Lower leg skin (tissue), 3 donors: ENCODE measurements at regions not wholly inside any gene's neighbourhood (a gene's known extent, or its start where the extent isn't known, plus 50 kb on each side); places are given as distances from the start of the nearest gene placed in this dataset.

Experiments
- POLR2A ChIP-seq, 2 donors: fragments of 450-650 bp; IDR thresholded peaks; one replicate each; pipeline ENCODE4 v1.6.1; 2016 to 2017; ENCODE audit warnings: antibody characterized with exemption in 2 of 2, mild to moderate bottlenecking in 1 of 2, moderate library complexity in 1 of 2
- TF ChIP-seq, protein P1 (sequence below), 3 donors: fragments of 450-650 bp; IDR thresholded peaks; one replicate each; pipeline ENCODE4 v1.5.1; 2016; ENCODE audit warnings: antibody characterized with exemption in 3 of 3, mild to moderate bottlenecking in 3 of 3, moderate library complexity in 2 of 3

DNA sequence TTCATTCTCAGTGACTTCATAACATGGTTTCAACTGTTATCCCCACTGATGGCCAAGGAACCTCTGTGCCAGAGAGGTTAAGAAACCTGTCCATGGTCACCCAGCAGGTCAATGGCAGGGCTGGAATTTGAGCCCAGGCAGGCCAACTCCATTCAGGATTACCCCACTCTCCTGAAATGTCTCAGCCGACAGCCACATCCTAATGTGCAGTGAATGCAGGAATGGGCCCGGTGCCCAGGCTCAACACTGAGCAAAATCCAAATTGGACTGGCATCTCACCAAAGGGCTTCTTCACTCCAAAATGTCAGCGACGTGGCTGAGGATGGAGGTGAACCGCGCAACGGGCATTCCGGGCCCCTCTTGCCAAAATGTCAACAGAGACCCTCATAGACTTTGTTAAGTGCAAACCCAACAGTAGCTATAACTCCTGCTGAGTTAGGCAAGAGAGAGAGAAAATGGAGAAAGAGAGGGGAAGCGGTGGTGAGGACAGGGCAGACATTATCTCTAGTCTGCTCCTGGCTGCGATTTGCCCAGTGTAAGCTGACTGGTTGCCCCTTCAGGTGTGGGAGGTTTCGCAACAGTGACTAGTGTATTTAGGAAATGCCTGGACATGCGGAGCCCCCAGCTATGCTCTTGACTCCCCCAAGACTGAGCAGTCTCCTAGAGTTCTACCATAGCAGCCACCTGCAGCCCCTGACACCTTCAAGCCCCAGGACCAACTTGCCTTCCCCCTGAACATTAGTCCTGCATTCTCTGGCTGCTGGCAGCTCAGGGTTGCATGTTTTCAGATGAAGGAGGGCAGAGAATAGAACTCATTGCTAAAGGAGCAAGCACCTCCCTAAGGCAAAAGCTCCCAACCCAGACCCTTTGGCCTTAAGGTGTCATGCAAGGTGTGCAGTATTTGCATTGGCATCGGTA, 167.7 kb downstream of the ANAPC1 start:
- TF ChIP-seq, protein P1, sequence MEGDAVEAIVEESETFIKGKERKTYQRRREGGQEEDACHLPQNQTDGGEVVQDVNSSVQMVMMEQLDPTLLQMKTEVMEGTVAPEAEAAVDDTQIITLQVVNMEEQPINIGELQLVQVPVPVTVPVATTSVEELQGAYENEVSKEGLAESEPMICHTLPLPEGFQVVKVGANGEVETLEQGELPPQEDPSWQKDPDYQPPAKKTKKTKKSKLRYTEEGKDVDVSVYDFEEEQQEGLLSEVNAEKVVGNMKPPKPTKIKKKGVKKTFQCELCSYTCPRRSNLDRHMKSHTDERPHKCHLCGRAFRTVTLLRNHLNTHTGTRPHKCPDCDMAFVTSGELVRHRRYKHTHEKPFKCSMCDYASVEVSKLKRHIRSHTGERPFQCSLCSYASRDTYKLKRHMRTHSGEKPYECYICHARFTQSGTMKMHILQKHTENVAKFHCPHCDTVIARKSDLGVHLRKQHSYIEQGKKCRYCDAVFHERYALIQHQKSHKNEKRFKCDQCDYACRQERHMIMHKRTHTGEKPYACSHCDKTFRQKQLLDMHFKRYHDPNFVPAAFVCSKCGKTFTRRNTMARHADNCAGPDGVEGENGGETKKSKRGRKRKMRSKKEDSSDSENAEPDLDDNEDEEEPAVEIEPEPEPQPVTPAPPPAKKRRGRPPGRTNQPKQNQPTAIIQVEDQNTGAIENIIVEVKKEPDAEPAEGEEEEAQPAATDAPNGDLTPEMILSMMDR (IDR thresholded peaks at IDR 0.05): no peak
- no peak for TF ChIP-seq POLR2A (IDR thresholded peaks at IDR 0.05)
